HEK293 (cell line): ENCODE measurements at regions not wholly inside any gene's neighbourhood (a gene's known extent, or its start where the extent isn't known, plus 50 kb on each side); places are given as distances from the start of the nearest gene placed in this dataset.

Experiments
- ZNF174 ChIP-seq: fragments of 450-650 bp; formaldehyde crosslinking; IDR thresholded peaks from 2 replicates; pipeline ENCODE4 v1.5.0; 2017; ENCODE audit warnings: missing biosample characterization, mild to moderate bottlenecking, missing genetic modification characterization
- TF ChIP-seq, protein P1 (sequence below): fragments of 450-650 bp; formaldehyde crosslinking; IDR thresholded peaks from 2 replicates; pipeline ENCODE4 v1.5.1; 2016; ENCODE audit warnings: missing biosample characterization, missing genetic modification characterization

DNA sequence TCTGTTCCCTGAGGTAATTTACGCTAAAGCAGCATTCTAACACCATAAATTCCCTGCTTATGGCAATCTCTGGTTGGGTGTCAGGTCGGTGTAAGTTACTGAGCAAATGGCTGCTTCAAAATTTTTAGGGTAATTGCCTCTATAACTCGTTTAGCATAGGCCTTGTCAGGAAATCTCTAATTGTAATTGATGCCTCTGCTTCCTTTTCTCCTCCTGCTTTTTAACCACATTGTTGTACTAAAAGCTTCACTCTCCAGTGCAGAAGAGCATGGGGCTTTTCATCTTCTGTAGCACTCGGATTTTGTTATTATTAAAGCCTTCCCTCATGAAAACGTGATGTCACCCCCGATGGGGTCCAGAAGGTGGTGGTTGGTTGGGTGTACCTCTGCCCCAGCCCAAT, 141.6 kb upstream of the NBPF11 start:
- TF ChIP-seq, protein P1, sequence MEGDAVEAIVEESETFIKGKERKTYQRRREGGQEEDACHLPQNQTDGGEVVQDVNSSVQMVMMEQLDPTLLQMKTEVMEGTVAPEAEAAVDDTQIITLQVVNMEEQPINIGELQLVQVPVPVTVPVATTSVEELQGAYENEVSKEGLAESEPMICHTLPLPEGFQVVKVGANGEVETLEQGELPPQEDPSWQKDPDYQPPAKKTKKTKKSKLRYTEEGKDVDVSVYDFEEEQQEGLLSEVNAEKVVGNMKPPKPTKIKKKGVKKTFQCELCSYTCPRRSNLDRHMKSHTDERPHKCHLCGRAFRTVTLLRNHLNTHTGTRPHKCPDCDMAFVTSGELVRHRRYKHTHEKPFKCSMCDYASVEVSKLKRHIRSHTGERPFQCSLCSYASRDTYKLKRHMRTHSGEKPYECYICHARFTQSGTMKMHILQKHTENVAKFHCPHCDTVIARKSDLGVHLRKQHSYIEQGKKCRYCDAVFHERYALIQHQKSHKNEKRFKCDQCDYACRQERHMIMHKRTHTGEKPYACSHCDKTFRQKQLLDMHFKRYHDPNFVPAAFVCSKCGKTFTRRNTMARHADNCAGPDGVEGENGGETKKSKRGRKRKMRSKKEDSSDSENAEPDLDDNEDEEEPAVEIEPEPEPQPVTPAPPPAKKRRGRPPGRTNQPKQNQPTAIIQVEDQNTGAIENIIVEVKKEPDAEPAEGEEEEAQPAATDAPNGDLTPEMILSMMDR (tag by site-specific recombination) = no peak
- TF ChIP-seq ZNF174 (tag by site-specific recombination) = no peak
